Neural crest cell (in vitro differentiated cells): ENCODE measurements at regions not wholly inside any gene's neighbourhood (a gene's known extent, or its start where the extent isn't known, plus 50 kb on each side); places are given as distances from the start of the nearest gene placed in this dataset.

ENCODE experiments used
- DNase-seq: peaks from one replicate; pipeline ENCODE4 v3.0.0; 2021; ENCODE audit warnings: low read depth, mixed read lengths, low spot score
- H3K27ac Mint-ChIP-seq: one replicate; pipeline ENCODE4 v1.8.0; 2021; ENCODE audit warnings: mild to moderate bottlenecking, mixed read lengths; ENCODE audit not compliant: unreplicated experiment
- H3K27me3 Mint-ChIP-seq: 2 replicates; pipeline ENCODE4 v1.8.0; 2021; ENCODE audit warnings: low read depth, mild to moderate bottlenecking, mixed read lengths
- H3K36me3 Mint-ChIP-seq: 2 replicates; pipeline ENCODE4 v1.8.0; 2021; ENCODE audit warnings: low read depth, mild to moderate bottlenecking, mixed read lengths
- H3K4me1 Mint-ChIP-seq: 2 replicates; pipeline ENCODE4 v1.8.0; 2021; ENCODE audit warnings: mixed read lengths
- H3K4me3 Mint-ChIP-seq: one replicate; pipeline ENCODE4 v1.8.0; 2021; ENCODE audit warnings: mild to moderate bottlenecking, mixed read lengths
- H3K9me3 Mint-ChIP-seq: 2 replicates; pipeline ENCODE4 v1.8.0; 2021; ENCODE audit warnings: mixed read lengths
- TF ChIP-seq, protein P1 (sequence below): fragments of 200-600 bp; sonication (generic); conservative IDR thresholded peaks from 2 replicates; pipeline ENCODE4 v1.5.0; 2021; ENCODE audit warnings: antibody characterized with exemption, mild to moderate bottlenecking

DNA sequence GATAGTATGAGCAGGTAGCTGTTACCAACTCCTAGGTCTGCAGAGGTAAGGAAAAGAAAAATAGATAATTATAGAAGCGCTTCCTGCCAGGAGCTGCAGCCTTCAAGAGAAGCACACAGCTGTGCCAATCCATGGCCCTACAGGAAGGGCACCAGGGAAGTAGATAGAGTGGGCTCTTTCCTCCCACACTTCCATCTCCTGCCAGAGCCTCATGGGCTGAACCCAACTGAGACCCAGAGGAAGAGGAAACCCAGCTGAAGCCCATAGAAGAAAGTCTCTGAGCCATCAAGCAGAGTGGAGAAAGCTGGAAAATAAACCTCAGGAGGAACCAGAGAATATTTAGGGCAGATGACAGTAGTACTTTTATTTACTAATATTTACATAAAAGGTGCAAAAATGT lies 146.7 kb upstream of the ATXN1 start:
- no peaks in the 10 kb centered on the region for H3K4me1 Mint-ChIP-seq
- TF ChIP-seq, protein P1, sequence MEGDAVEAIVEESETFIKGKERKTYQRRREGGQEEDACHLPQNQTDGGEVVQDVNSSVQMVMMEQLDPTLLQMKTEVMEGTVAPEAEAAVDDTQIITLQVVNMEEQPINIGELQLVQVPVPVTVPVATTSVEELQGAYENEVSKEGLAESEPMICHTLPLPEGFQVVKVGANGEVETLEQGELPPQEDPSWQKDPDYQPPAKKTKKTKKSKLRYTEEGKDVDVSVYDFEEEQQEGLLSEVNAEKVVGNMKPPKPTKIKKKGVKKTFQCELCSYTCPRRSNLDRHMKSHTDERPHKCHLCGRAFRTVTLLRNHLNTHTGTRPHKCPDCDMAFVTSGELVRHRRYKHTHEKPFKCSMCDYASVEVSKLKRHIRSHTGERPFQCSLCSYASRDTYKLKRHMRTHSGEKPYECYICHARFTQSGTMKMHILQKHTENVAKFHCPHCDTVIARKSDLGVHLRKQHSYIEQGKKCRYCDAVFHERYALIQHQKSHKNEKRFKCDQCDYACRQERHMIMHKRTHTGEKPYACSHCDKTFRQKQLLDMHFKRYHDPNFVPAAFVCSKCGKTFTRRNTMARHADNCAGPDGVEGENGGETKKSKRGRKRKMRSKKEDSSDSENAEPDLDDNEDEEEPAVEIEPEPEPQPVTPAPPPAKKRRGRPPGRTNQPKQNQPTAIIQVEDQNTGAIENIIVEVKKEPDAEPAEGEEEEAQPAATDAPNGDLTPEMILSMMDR: no peak
- no peak overlapping the region for H3K27ac Mint-ChIP-seq
- H3K4me3 Mint-ChIP-seq: no peak overlapping the region
- no peaks in the 10 kb centered on the region for H3K36me3 Mint-ChIP-seq
- H3K9me3 Mint-ChIP-seq: peaks cover 4% of the 10 kb centered on the region
- no peaks in the 10 kb centered on the region for H3K27me3 Mint-ChIP-seq
- DNase-seq: no peak

DNA sequence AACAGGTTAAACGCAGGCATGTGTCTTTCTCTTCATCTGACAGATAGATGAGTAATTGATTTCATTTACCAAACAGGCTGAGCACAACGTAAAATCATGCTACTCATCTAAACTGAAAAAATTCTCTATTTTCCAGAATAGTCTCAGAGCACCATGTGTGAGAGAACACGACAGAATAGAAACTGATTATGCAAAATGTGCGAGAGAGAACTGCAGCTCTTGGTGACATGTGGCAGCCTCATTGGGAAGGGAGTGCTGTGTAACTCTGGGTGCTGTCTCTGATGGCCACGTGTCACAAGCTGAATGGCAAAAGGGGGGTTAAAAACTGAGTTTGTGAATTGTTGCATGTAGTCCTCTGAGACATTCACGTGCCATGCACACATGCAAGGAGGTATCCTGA lies 143.7 kb upstream of the ATXN1 start:
- no peaks in the 10 kb centered on the region for H3K4me1 Mint-ChIP-seq
- H3K27me3 Mint-ChIP-seq: no peaks in the 10 kb centered on the region
- DNase-seq: no peak
- TF ChIP-seq, protein P1: no peak
- H3K27ac Mint-ChIP-seq: no peak overlapping the region
- H3K36me3 Mint-ChIP-seq: no peaks in the 10 kb centered on the region
- no peaks in the 10 kb centered on the region for H3K9me3 Mint-ChIP-seq
- H3K4me3 Mint-ChIP-seq: no peak overlapping the region

DNA sequence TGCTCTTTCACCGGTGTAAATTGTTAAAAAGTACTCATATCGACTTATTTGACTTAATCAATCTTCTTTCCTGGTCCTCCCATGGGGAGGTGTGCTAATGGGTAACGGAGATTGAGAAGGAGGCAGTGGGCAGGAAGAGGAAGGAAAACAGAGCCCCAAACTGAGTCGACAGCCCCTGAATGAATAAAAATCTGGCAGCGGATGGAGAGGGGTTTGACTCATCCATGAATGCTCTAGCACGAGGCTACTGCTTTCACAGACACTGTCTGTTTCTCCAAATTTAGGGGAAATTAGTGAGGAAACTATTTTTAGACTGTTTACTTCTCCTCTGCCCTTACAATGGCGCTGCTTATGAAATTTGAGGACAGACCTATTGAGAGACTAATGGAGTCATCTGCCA lies 142.2 kb upstream of the ATXN1 start:
- no peak for DNase-seq
- H3K27me3 Mint-ChIP-seq: no peaks in the 10 kb centered on the region
- no peaks in the 10 kb centered on the region for H3K36me3 Mint-ChIP-seq
- no peaks in the 10 kb centered on the region for H3K9me3 Mint-ChIP-seq
- H3K4me1 Mint-ChIP-seq: peaks cover 4% of the 10 kb centered on the region
- H3K4me3 Mint-ChIP-seq: no peak overlapping the region
- TF ChIP-seq, protein P1: no peak
- H3K27ac Mint-ChIP-seq: no peak overlapping the region

DNA sequence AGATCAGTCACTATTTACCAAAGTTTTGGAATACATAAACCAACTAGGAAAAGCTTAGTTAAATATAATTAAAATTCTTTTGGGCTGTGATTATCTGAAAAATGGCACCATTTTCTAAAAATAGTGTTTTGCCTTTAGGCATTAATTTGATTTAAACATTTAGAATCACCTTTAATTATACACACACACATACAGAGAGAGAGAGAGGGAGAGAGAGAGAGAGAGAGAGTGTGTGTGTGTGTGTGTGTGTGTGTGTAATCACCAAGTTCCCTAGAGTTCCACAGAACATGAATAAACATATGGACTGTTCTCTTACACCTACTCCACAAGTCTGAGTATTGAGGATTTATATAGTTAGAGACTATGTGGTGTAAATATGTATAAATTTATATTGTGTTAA lies 141.2 kb upstream of the ATXN1 start:
- no peaks in the 10 kb centered on the region for H3K27me3 Mint-ChIP-seq
- H3K27ac Mint-ChIP-seq: no peak overlapping the region
- no peak overlapping the region for H3K4me3 Mint-ChIP-seq
- DNase-seq: no peak
- no peaks in the 10 kb centered on the region for H3K9me3 Mint-ChIP-seq
- H3K36me3 Mint-ChIP-seq: no peaks in the 10 kb centered on the region
- H3K4me1 Mint-ChIP-seq: peaks cover 4% of the 10 kb centered on the region
- TF ChIP-seq, protein P1: no peak

DNA sequence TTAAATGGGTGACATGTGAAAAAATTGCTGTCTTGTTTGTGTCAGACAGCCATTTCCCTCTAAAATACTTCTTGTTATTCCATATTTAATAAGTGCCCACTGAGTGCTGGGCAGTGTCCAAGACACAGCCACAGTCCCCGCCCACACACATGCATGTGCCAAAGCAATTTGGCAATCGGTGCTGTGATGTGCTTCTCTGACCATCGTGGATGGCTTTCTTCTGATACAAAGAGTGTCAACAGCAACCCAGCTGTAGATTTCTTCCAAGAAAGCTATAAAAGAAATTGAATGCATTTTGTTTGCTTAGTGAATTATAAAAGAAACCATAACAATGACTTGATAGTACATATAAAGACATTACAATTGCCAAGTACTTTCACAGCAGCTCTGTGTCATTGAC lies 140.5 kb upstream of the ATXN1 start:
- Mint-ChIP-seq H3K27ac (no peak overlapping the region), H3K4me3 (no peak overlapping the region), H3K36me3 (no peaks in the 10 kb centered on the region), H3K4me1 (peaks cover 4% of the 10 kb centered on the region), H3K9me3 (no peaks in the 10 kb centered on the region), H3K27me3 (no peaks in the 10 kb centered on the region)
- no peak for DNase-seq
- TF ChIP-seq, protein P1: no peak

DNA sequence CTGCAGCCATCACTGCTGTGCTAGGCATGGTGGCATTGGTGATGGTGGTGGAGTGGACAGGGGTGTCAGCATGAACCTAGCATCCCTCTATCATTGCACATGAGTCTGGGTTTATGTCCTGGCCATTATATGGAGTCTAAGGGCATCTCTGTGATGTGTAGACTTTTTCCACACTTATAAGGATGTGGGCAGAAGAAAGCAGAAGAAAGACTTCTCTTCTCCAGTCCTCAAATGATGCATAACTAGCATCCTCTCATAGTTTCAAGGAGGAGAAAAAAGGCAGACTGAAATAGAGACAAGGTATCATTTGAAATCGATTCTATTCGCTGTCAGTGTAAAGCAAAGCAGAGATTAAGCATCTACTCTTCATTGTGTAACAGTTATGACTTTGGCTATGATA lies 140.0 kb upstream of the ATXN1 start:
- Mint-ChIP-seq H3K9me3 (no peaks in the 10 kb centered on the region), H3K36me3 (no peaks in the 10 kb centered on the region), H3K4me3 (no peak overlapping the region), H3K27me3 (no peaks in the 10 kb centered on the region), H3K27ac (no peak overlapping the region), H3K4me1 (peaks cover 4% of the 10 kb centered on the region)
- TF ChIP-seq, protein P1: no peak
- no peak for DNase-seq
